Effector memory CD8-positive, alpha-beta T cell (primary cell): ENCODE measurements at regions not wholly inside any gene's neighbourhood (a gene's known extent, or its start where the extent isn't known, plus 50 kb on each side); places are given as distances from the start of the nearest gene placed in this dataset.

Experiments used
- ATAC-seq: fragments of 150-1000 bp; cut with Tn5 transposase; replicated peaks from 2 replicates; pipeline ENCODE4 v1.10.0; 2021; ENCODE audit warnings: mild to moderate bottlenecking, moderate library complexity
- DNase-seq, 3 experiments: peaks; one replicate each; pipeline ENCODE4 v3.0.0; 2021
- H3K27ac Mint-ChIP-seq, 2 donors: one replicate each; pipeline ENCODE4 v1.8.0; 2022; ENCODE audit warnings: mild to moderate bottlenecking in 2 of 2, mixed read lengths in 2 of 2, moderate library complexity in 2 of 2
- H3K27me3 Mint-ChIP-seq, 2 donors: one replicate each; pipeline ENCODE4 v1.8.0; 2022; ENCODE audit warnings: mixed read lengths in 2 of 2
- H3K36me3 Mint-ChIP-seq: one replicate; pipeline ENCODE4 v1.8.0; 2022; ENCODE audit warnings: mild to moderate bottlenecking, moderate library complexity, mixed read lengths; ENCODE audit not compliant: insufficient read depth
- H3K4me1 Mint-ChIP-seq, 2 donors: one replicate each; pipeline ENCODE4 v1.8.0; 2022; ENCODE audit warnings: low read depth in 2 of 2, mixed read lengths in 2 of 2
- H3K4me3 Mint-ChIP-seq, 2 donors: one replicate each; pipeline ENCODE4 v1.8.0; 2022; ENCODE audit warnings: mild to moderate bottlenecking in 2 of 2, mixed read lengths in 2 of 2, moderate library complexity in 2 of 2
- H3K9me3 Mint-ChIP-seq, 2 donors: one replicate each; pipeline ENCODE4 v1.8.0; 2022; ENCODE audit warnings: mixed read lengths in 2 of 2

GRCh38 chr2:236872981-236873380 lies 212.7 kb upstream of the COPS8 start:
- Mint-ChIP-seq H3K9me3 (no peaks in the 10 kb centered on the region), H3K4me3 (no peak overlapping the region), H3K4me1 (peaks cover 6 to 10% of the 10 kb centered on the region in 2 donors), H3K27ac (no peak overlapping the region), H3K36me3 (no peaks in the 10 kb centered on the region), H3K27me3 (peaks cover under 1 to 10% of the 10 kb centered on the region in 2 donors)
- no peak for ATAC-seq
- DNase-seq, result no peak

GRCh38 chr2:236873636-236874035 lies 212.1 kb upstream of the COPS8 start:
- H3K27me3 Mint-ChIP-seq, result peaks cover 0 to 10% of the 10 kb centered on the region in 2 donors
- no peaks in the 10 kb centered on the region for H3K36me3 Mint-ChIP-seq
- peaks cover 6 to 10% of the 10 kb centered on the region in 2 donors for H3K4me1 Mint-ChIP-seq
- ATAC-seq (no peak), DNase-seq (no peak)
- no peak overlapping the region for H3K4me3 Mint-ChIP-seq
- no peaks in the 10 kb centered on the region for H3K9me3 Mint-ChIP-seq
- no peak overlapping the region for H3K27ac Mint-ChIP-seq

DNA sequence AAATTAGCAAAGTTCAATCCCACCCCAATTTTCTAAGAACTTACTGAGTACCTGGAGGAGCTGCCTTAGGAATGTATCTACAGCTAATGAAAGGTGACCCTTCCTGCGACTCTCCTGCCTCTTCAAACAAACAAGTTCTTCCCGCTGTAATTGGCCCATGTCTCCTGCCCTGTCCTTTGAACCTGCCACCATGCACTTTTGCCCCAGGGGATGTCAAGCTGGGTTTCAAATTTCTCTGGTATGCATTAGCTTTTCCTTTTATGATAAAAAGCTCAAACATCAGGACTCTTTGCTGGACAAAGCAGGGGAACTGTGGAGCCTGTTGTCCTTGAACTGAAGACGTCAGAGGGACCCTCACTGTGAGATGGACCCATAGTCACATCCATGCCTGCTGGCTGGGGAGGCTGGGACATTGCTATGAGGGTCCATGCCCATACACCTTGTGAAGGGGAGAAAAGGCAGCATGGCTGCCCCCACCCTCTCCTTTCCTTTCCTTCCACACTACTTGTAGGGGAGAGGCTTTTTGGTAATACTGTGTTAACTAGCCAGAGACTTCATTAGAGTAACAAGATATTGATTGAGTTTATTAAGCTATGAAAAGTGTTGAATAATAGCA lies 210.7 kb upstream of the COPS8 start:
- Mint-ChIP-seq H3K27ac (no peak overlapping the region), H3K27me3 (peaks cover 0 to 10% of the 10 kb centered on the region in 2 donors), H3K4me3 (no peak overlapping the region), H3K9me3 (no peaks in the 10 kb centered on the region), H3K4me1 (peaks cover 6 to 10% of the 10 kb centered on the region in 2 donors), H3K36me3 (no peaks in the 10 kb centered on the region)
- DNase-seq (no peak), ATAC-seq (no peak)

DNA sequence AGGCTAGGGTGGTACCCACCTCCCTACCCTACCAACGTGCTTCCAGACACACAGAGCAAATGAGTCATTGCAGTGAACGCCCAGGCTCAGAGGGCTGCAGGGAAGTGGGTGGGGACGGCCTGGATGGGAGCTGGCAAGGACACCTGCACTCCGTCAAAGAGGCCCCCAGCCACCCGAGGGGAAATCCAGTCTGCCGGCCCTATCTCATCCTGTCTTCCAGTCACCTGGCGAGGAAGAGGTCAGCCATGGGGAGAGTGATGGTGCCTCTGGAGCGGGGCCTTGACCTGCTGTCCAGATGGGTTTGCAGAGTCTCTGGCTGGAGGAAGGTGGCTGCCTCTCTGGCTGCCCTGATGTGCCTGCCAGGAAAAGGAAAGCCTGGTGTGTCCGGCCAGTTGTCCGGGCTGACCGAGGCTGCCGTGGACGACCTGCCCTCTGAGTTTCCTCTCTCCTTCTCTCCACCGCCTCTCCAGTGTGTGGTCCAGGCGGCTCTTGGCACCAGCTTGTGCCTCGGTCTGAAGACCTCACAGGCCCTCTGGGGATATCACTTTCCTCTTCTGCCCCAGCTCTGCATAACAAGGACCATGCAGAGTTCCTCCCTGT lies 209.7 kb upstream of the COPS8 start:
- no peak overlapping the region for H3K4me3 Mint-ChIP-seq
- DNase-seq (no peak), ATAC-seq (no peak)
- H3K27me3 Mint-ChIP-seq, result peaks cover 0 to 10% of the 10 kb centered on the region in 2 donors
- peaks cover 6% of the 10 kb centered on the region in 2 donors for H3K4me1 Mint-ChIP-seq
- H3K27ac Mint-ChIP-seq, result no peak overlapping the region
- H3K36me3 Mint-ChIP-seq, result no peaks in the 10 kb centered on the region
- no peaks in the 10 kb centered on the region for H3K9me3 Mint-ChIP-seq

GRCh38 chr2:236876642-236877041 lies 209.0 kb upstream of the COPS8 start:
- ATAC-seq, result no peak
- H3K27me3 Mint-ChIP-seq, result peaks cover 0 to 10% of the 10 kb centered on the region in 2 donors
- H3K36me3 Mint-ChIP-seq, result no peaks in the 10 kb centered on the region
- H3K27ac Mint-ChIP-seq, result no peak overlapping the region
- no peaks in the 10 kb centered on the region for H3K9me3 Mint-ChIP-seq
- peaks cover under 1 to 3% of the 10 kb centered on the region in 2 donors for H3K4me1 Mint-ChIP-seq
- no peak for DNase-seq
- H3K4me3 Mint-ChIP-seq, result no peak overlapping the region

DNA sequence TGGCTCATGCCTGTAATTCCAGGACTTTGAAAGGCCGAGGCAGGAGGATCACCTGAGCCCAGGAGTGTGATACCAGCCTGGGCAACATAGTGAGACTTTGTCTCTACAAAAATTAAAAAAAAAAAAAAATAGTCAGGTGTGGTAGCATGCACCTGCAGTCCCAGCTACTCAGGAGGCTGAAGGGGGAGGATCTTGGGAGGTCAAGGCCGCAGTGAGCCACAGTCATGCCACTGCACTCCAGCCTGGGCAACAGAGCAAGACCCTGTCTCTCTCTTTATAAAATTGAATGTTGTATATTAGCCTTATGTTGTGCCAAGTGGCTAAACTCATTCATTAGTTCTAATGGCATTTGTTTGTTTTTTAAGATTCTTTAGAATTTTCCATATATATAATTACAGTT lies 207.7 kb upstream of the COPS8 start:
- Mint-ChIP-seq H3K9me3 (no peaks in the 10 kb centered on the region), H3K27me3 (peaks cover 0 to 21% of the 10 kb centered on the region in 2 donors), H3K27ac (no peak overlapping the region), H3K4me3 (no peak overlapping the region), H3K36me3 (no peaks in the 10 kb centered on the region), H3K4me1 (no peaks in the 10 kb centered on the region)
- DNase-seq (no peak), ATAC-seq (no peak)

DNA sequence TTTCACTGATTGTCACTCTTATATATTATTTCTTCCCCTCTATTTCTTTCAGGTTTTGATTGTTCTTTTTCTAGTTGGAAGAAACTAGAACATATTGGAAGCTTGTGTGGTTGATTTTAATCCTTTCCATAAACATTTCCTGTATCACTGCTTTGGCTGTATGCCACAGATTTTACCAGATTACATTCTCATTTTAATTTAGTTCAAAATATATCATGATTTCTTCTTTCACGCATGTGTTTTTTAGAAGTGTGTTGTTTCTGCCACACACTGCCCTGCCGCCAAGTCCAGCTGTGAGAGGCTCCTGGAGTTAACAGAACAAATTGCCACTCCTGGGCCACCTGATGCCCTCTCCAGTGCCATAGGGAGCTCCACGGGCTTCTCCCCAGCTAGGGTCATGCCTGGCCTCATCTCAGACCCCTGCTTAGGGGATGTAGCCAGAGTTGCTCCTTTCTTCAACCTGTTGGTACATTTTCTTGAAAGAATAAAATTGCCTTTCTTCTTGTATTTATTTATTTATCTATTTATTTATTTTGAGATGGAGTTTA lies 206.2 kb upstream of the COPS8 start:
- Mint-ChIP-seq H3K4me1 (no peaks in the 10 kb centered on the region), H3K27me3 (peaks cover 11 to 23% of the 10 kb centered on the region in 2 donors), H3K4me3 (no peak overlapping the region), H3K9me3 (no peaks in the 10 kb centered on the region), H3K27ac (no peak overlapping the region), H3K36me3 (no peaks in the 10 kb centered on the region)
- no peak for DNase-seq
- no peak for ATAC-seq

DNA sequence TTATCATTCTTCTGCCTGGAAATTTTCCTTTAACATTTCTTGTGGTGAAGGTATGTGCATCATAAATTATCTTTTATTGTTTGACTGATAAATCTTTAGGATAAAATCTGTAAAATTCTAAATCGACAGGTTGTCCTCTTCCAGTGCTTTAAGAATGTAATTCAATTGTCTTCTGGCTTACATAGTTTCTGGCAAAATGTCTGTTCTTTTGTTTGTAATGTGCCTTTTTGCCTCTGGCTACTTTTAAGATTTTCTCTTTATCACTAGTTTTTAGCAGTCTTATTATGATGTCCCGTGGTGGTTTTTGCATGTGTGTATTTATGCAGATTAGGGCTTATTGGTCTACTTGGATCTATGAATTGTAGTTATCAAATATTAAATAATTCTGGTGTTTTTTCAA lies 203.6 kb upstream of the COPS8 start:
- Mint-ChIP-seq H3K4me3 (no peak overlapping the region), H3K27me3 (peaks cover 11 to 29% of the 10 kb centered on the region in 2 donors), H3K4me1 (no peaks in the 10 kb centered on the region), H3K9me3 (no peaks in the 10 kb centered on the region), H3K27ac (no peak overlapping the region), H3K36me3 (no peaks in the 10 kb centered on the region)
- DNase-seq (no peak), ATAC-seq (no peak)

DNA sequence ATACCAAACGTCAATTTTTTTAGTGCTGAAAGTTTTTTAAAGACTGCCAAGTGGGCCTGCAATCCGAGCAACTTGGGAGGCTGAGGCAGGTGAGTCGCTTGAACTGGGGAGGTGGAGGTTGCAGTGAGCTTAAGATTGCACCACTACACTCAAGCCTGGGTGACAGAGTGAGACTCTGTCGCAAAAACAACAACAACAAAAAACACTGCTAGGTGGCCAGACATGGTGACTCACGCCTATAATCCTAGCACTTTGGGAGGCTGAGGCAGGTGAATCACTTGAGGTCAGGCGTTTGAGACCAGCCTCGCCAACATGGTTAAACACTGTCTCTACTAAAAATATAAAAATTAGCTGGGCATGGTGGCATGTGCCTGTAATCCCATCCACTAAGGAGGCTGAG lies 202.8 kb upstream of the COPS8 start:
- H3K27me3 Mint-ChIP-seq, result peaks cover 12 to 32% of the 10 kb centered on the region in 2 donors
- no peaks in the 10 kb centered on the region for H3K4me1 Mint-ChIP-seq
- no peaks in the 10 kb centered on the region for H3K9me3 Mint-ChIP-seq
- no peak for DNase-seq
- H3K36me3 Mint-ChIP-seq, result no peaks in the 10 kb centered on the region
- no peak overlapping the region for H3K4me3 Mint-ChIP-seq
- ATAC-seq, result no peak
- no peak overlapping the region for H3K27ac Mint-ChIP-seq

- DNase-seq, result no peak
- Mint-ChIP-seq H3K36me3 (no peaks in the 10 kb centered on the region), H3K27me3 (peaks cover 18 to 41% of the 10 kb centered on the region in 2 donors), H3K27ac (no peak overlapping the region), H3K9me3 (no peaks in the 10 kb centered on the region), H3K4me1 (peaks cover 0 to 1% of the 10 kb centered on the region in 2 donors), H3K4me3 (no peak overlapping the region)
- no peak for ATAC-seq
Observed at GRCh38 chr2:236883819-236884218, 201.9 kb upstream of the COPS8 start.

DNA sequence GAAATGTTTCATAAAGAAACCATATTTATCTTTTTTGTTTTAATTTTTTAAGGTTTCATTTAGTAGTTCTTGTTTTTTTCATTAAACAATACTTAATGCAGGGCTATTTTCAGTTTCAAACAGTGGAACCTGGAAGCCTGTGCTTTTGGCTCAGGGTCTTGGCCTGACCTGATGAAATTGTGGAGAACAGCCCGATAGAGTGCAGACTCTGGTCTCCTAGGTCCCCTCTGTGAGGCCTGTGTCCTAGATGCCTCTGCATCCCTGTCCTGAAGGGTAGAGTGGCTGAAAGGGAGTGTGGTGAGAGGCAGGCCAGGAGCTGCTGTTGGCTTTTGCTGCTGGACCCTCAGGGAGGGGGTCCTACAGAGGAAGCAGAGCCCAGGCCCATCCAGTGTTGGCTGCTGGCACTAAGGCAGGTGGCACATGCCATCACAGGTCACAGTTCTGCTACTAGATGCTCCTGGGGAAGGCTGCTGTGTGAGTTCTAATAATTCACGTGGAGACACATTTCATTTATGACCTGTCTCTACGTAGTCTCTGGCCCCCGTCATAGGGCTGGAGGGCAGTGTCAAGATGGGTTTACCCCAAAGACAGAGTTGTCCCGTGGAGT lies 201.0 kb upstream of the COPS8 start:
- peaks cover 27 to 49% of the 10 kb centered on the region in 2 donors for H3K27me3 Mint-ChIP-seq
- ATAC-seq, result no peak
- H3K4me3 Mint-ChIP-seq, result no peak overlapping the region
- H3K27ac Mint-ChIP-seq, result no peak overlapping the region
- no peak for DNase-seq
- H3K4me1 Mint-ChIP-seq, result peaks cover 0 to 1% of the 10 kb centered on the region in 2 donors
- H3K9me3 Mint-ChIP-seq, result no peaks in the 10 kb centered on the region
- H3K36me3 Mint-ChIP-seq, result no peaks in the 10 kb centered on the region

DNA sequence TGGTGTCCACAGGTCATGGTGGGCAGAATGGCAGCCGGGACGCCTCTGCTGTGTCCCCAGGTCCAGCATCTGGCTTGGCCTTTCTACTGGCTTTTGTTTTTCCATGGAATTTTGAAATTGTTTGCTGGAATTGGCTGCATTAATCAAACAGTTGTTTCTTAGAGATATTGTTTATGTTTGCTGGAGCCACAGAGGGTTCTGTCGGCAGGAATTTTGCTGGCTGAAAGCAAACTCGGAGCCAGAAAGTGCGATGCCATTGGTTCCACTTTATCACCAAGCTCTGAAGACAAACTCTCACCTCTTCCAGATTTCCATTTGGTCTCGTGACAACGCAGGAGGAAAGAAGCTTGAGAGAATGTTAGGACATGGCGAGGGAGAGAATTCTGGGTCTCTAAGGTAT lies 199.2 kb upstream of the COPS8 start:
- Mint-ChIP-seq H3K9me3 (no peaks in the 10 kb centered on the region), H3K27me3 (peaks cover 34 to 64% of the 10 kb centered on the region in 2 donors), H3K4me1 (peaks cover 0 to 1% of the 10 kb centered on the region in 2 donors), H3K27ac (no peak overlapping the region), H3K4me3 (no peak overlapping the region), H3K36me3 (no peaks in the 10 kb centered on the region)
- DNase-seq (no peak), ATAC-seq (no peak)

- DNase-seq, result no peak
Observed at GRCh38 chr2:236887531-236887930, 198.2 kb upstream of the COPS8 start.

More at GRCh38 chr2:236887531-236887930, 198.2 kb upstream of the COPS8 start:
- peaks cover 0 to 1% of the 10 kb centered on the region in 2 donors for H3K4me1 Mint-ChIP-seq
- no peak overlapping the region for H3K4me3 Mint-ChIP-seq
- no peaks in the 10 kb centered on the region for H3K9me3 Mint-ChIP-seq
- ATAC-seq, result no peak
- H3K27me3 Mint-ChIP-seq, result peaks cover 41 to 68% of the 10 kb centered on the region in 2 donors
- no peak overlapping the region for H3K27ac Mint-ChIP-seq
- H3K36me3 Mint-ChIP-seq, result no peaks in the 10 kb centered on the region
